ENCODE measurements at regions not wholly inside any gene's neighbourhood (a gene's known extent, or its start where the extent isn't known, plus 50 kb on each side); places are given as distances from the start of the nearest gene placed in this dataset.
"Not testable (repeated sequence)": the region's sequence is repeated elsewhere in the genome, so short reads cannot be mapped to it uniquely, and the experiment has no call there.

GRCh38 chr2:61620244-61621159 is 82.3 kb upstream of the XPO1 start:
- DNase-seq: no peak

DNA sequence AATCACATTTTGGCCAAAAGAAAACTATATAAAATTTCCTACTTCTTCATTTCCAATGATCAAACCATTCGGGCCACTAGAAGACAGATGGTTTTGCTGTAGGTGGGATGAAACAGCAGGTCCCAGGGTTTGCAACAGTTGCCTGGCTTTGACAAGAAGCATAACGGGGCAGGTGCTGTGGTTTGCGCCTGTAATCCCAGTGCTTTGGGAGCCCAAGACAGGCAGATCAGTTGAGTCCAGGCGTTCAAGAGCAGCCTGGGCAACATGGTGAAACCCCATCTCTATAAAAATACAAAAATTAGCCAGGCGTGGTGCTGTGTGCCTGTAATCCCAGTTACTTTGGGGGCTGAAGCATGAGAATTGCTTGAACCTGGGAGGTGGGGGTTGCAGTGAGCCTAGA is 81.4 kb upstream of the XPO1 start:
- no peak for DNase-seq

GRCh38 chr2:61617610-61618009 is 79.5 kb upstream of the XPO1 start:
- no peak for DNase-seq

DNA sequence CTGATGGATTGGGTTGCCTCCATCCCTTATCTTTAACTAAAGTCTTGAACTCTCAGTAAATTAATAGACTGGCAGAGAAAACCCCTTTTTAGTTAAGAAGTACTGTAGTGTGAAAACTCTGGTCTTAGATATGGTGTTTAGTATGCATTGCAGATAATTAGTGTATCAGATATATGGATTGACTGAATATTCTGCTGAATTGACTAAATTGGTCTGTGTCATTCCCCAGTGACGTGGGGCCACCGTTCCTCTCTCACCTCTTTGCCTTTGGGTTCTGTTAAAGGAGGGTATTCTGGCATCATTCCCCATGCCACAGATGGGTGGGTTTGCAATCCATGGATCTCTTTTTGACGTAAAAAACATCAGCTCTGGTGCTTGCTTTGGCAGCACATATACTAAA is 67.1 kb upstream of the XPO1 start:
- DNase-seq: no peak

- DNase-seq: no peak
These were observed 66.3 kb upstream of the XPO1 start for GRCh38 chr2:61604433-61604832.

DNA sequence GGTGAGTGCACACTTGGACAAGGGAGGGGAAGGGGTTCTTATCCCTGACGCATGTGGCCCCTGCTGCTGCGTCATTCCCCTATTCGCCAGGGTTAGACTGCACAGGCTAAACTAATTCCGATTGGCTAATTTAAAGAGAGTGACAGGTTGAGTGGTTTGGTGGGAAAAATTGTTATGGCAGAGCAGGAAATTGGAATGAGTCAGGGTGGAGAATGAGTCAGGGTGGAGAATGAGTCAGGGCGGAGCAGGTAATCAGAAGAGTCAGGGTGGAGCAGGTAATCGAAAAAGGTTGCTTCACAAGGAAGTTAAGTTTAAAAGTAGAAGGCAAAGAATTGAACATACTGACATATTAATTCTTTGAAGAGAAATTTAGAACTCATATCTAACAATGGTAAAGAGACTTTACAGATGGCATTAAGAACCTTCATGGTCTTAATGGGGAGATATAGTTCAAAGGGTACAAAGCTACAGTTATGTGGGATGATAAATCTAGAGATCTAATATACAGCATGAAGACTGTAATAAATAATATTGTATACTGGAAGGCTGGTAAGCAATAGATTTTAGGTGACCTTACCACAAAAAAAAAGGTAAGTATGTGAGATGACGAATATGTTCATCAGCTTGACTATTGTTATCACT is 60.5 kb upstream of the XPO1 start:
- DNase-seq: not testable (repeated sequence)

DNA sequence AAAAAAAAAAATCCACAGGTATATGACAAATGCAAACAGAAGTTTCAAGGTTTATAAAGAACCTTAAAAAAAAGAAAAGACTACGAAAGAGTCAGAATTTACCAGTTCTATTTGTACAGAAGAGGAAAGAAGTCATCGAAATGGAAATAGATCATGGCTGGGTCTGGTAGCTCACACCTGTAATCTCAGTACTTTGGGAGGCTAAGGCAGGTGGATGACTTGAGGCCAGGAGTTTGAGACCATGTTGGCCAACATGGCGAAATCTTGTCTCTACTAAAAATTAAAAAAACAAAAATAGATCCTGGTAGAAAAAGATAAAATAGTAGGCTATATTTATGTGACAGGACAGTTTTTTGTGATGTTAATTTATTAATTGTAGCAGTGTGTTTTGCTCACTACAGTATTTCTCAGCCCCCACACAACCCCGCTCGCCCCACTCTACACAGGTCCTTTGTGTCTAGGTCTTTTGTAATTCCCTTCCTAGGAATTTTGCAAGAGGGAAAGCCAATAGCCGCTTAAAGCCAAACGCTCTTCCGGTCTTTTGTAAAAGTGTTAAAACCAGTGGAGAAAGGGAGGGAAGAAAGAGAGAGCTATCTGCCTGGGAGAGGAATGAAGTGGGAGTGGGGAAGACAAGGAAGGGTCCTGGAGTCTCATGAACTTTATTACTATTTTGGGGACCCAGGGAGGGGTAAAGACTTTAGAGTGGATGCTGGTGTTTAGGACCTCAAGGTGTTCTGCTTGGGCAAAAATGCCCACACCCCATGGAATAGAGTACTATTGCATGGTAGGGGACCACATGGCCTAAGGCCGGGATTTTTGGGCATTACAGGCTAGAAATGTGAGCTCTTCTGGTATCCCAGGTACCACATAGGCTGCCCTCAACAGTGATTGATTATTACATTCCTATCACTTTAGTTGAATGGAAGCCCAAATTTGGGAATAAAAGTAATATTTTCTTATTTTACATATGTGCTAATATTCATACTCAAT is 59.4 kb upstream of the XPO1 start:
- DNase-seq: no peak

- not testable (repeated sequence) for DNase-seq
These were observed 56.0 kb upstream of the XPO1 start for GRCh38 chr2:61594201-61594600.

DNA sequence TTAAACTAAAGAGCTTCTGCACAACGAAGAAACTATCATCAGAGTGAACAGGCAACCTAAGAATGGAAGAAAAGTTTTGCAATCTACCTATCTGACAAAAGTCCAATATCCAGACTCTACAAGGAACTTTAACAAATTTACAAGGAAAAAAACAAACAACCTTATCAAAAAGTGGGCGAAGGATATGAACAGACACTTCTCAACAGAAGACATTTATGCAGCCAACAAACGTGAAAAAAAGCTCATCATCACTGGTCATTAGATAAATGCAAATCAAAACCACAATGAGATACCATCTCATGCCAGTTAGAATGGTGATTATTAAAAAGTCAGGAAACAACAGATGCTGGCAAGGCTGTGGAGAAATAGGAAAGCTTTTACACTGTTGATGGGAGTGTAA is 55.5 kb upstream of the XPO1 start:
- not testable (repeated sequence) for DNase-seq

- no peak for DNase-seq
These were observed 52.1 kb upstream of the XPO1 start for GRCh38 chr2:61590214-61590613.

- DNase-seq: no peak
These were observed 50.4 kb upstream of the XPO1 start for GRCh38 chr2:61588566-61588965.
